ENCODE measurements at regions not wholly inside any gene's neighbourhood (a gene's known extent, or its start where the extent isn't known, plus 50 kb on each side); places are given as distances from the start of the nearest gene placed in this dataset.

DNA sequence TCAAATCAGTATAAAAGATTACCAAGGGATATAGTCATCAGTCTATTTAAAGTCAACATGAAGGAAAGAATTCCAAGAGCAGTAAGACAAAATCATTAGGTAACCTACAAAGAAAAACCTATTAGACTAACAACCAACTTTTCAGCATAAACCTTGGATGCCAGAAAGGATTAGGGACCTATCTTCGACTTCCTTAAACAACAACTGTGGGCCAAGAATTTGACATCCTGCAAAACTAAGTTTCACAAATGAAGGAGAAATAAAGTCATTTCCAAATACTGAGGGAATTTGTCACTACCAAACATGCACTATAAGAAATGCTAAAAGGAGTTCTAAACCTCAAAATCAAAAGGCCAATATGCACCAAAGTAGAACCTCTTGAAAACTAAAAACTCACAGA is 147.9 kb upstream of the TFPI start:
- H3K4me3 ChIP-seq (replicated peaks; ENCODE audit: low read depth, low read length) = no peak overlapping the region
- no peaks in the 10 kb centered on the region for H3K36me3 ChIP-seq (ENCODE audit: control insufficient read depth, insufficient read depth, low read length)
- no peak for DNase-seq (ENCODE audit: extremely low read depth, insufficient read length)
- TF ChIP-seq, protein P1, sequence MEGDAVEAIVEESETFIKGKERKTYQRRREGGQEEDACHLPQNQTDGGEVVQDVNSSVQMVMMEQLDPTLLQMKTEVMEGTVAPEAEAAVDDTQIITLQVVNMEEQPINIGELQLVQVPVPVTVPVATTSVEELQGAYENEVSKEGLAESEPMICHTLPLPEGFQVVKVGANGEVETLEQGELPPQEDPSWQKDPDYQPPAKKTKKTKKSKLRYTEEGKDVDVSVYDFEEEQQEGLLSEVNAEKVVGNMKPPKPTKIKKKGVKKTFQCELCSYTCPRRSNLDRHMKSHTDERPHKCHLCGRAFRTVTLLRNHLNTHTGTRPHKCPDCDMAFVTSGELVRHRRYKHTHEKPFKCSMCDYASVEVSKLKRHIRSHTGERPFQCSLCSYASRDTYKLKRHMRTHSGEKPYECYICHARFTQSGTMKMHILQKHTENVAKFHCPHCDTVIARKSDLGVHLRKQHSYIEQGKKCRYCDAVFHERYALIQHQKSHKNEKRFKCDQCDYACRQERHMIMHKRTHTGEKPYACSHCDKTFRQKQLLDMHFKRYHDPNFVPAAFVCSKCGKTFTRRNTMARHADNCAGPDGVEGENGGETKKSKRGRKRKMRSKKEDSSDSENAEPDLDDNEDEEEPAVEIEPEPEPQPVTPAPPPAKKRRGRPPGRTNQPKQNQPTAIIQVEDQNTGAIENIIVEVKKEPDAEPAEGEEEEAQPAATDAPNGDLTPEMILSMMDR (IDR thresholded peaks at IDR 0.05; ENCODE audit: insufficient read depth, low read length, poor library complexity, severe bottlenecking) = no peak
- no peaks in the 10 kb centered on the region for H3K27me3 ChIP-seq (replicated peaks; ENCODE audit: control insufficient read depth, insufficient read depth, low read length)

DNA sequence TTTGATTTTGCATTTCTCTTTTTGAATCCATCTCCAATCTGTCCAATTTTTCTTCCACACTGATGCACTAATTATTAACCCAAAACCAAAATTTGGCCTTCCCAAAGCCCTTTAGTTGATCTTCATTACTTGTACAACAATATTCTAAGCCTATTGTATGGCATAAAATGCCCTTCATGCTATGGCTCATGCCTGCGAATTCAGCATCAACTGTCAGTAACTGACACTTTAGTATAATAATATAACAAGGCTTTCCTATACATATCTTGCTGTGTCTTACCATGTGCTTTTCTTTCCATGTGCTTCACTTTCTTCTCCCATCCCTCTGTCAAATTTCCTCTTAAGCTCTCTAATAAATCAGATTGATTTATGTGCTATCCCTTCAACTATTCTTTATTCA is 154.0 kb upstream of the TFPI start:
- DNase-seq (ENCODE audit: extremely low read depth, insufficient read length) = no peak
- Histone ChIP-seq H3K36me3 (ENCODE audit: control insufficient read depth, insufficient read depth, low read length) (no peaks in the 10 kb centered on the region), H3K4me3 (replicated peaks; ENCODE audit: low read depth, low read length) (no peak overlapping the region), H3K27me3 (replicated peaks; ENCODE audit: control insufficient read depth, insufficient read depth, low read length) (no peaks in the 10 kb centered on the region)
- TF ChIP-seq, protein P1 (IDR thresholded peaks at IDR 0.05; ENCODE audit: insufficient read depth, low read length, poor library complexity, severe bottlenecking) = no peak

DNA sequence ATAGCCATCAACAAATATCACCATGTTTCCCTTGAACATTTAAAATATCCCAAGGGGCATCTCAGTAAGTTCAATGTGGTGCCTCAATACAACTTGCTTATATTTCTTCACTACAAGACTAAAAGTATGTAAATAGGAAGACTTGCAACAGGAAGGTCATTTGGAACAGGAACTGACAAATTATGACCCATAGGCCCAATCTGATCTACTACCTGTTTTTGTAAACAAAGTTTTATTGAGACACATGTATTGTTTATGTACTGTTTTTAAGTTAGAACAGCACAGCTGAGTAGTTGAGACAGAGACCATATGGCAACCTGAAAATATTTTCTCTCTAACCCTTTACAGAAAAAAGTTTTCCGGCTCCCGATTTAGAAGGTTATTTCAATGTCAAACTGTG is 154.8 kb upstream of the TFPI start:
- Histone ChIP-seq H3K4me3 (replicated peaks; ENCODE audit: low read depth, low read length) (no peak overlapping the region), H3K36me3 (ENCODE audit: control insufficient read depth, insufficient read depth, low read length) (no peaks in the 10 kb centered on the region), H3K27me3 (replicated peaks; ENCODE audit: control insufficient read depth, insufficient read depth, low read length) (no peaks in the 10 kb centered on the region)
- TF ChIP-seq, protein P1 (IDR thresholded peaks at IDR 0.05; ENCODE audit: insufficient read depth, low read length, poor library complexity, severe bottlenecking) = no peak
- DNase-seq (ENCODE audit: extremely low read depth, insufficient read length) = no peak

DNA sequence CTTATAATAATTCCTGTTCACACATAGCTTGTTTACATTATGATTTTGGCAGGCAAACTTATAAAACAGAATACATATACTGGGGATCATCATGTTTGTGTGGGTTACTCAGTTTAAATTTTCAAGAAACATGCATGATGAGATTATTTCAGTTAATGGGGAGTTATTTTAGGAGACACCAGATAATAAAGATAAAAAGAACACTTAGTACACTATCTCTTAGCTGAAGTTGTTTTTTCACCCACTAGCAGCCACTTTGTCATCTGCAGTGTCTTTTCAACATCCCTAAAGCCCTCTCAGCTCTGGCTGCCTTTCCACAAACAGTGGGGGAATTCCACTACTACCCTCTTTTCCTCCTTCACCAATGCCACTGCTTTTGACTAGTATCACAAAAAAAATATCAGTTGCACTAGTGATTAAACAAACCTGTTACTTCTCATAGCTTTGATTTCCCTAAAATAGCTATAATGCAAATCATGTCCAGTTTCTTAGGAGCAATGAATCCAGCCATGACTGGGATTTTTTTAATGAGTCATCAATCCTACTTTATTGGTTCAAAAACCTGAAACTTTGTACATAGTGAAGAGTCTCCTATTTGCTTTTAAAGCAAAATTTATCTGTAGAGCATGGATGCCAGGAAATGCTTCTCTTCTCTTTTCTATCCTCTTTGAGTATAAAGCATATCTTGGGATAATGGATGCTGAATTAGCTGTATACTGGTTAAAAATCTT is 156.7 kb upstream of the TFPI start:
- TF ChIP-seq, protein P1 (IDR thresholded peaks at IDR 0.05; ENCODE audit: insufficient read depth, low read length, poor library complexity, severe bottlenecking) = no peak
- no peak overlapping the region for H3K4me3 ChIP-seq (replicated peaks; ENCODE audit: low read depth, low read length)
- H3K36me3 ChIP-seq (ENCODE audit: control insufficient read depth, insufficient read depth, low read length) = no peaks in the 10 kb centered on the region
- H3K27me3 ChIP-seq (replicated peaks; ENCODE audit: control insufficient read depth, insufficient read depth, low read length) = no peaks in the 10 kb centered on the region
- no peak for DNase-seq (ENCODE audit: extremely low read depth, insufficient read length)

DNA sequence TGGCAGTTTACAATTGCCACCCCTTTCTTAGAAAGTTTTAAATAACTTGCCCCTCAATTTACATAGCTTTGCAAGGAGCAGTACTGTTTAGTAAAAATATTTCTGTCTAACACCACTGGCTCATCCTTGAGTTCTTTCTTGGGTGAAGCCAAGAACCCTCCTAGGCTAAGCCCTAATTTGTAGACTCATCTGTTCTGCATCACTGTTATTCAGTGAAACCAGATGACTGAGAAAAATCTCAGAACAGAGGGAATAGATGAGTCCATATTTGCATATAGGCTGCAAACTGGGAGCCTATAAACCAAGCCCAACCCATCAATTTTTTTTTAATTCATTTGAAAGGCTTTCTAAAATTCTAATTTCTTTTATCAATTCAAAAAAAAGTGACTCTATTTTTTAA is 161.4 kb upstream of the TFPI start:
- Histone ChIP-seq H3K4me3 (replicated peaks; ENCODE audit: low read depth, low read length) (no peak overlapping the region), H3K36me3 (ENCODE audit: control insufficient read depth, insufficient read depth, low read length) (no peaks in the 10 kb centered on the region), H3K27me3 (replicated peaks; ENCODE audit: control insufficient read depth, insufficient read depth, low read length) (no peaks in the 10 kb centered on the region)
- TF ChIP-seq, protein P1 (IDR thresholded peaks at IDR 0.05; ENCODE audit: insufficient read depth, low read length, poor library complexity, severe bottlenecking) = no peak
- no peak for DNase-seq (ENCODE audit: extremely low read depth, insufficient read length)

DNA sequence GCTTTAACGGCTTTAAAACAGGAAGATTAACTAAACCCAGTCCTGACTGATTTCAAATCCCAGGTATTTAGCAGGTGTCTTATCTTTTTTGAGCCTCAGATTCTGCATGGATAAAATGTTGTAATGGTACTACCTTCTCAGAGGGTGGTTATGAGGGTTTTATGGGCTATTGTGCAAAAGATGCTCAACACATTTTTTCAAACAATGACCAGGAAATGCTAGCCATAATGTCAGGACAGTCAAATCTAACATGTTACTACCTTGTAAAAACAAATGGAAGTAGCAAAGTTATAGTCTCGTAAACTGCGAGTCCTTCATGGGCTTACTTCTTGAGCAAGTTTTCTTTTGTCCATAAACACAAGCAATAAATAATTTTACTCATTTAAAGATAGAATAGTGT is 162.1 kb upstream of the TFPI start:
- H3K4me3 ChIP-seq (replicated peaks; ENCODE audit: low read depth, low read length) = no peak overlapping the region
- TF ChIP-seq, protein P1 (IDR thresholded peaks at IDR 0.05; ENCODE audit: insufficient read depth, low read length, poor library complexity, severe bottlenecking) = no peak
- no peaks in the 10 kb centered on the region for H3K27me3 ChIP-seq (replicated peaks; ENCODE audit: control insufficient read depth, insufficient read depth, low read length)
- no peaks in the 10 kb centered on the region for H3K36me3 ChIP-seq (ENCODE audit: control insufficient read depth, insufficient read depth, low read length)
- DNase-seq (ENCODE audit: extremely low read depth, insufficient read length) = no peak
